ENCODE measurements at regions not wholly inside any gene's neighbourhood (a gene's known extent, or its start where the extent isn't known, plus 50 kb on each side); places are given as distances from the start of the nearest gene placed in this dataset.
"Not testable (repeated sequence)": the region's sequence is repeated elsewhere in the genome, so short reads cannot be mapped to it uniquely, and the experiment has no call there.

DNA sequence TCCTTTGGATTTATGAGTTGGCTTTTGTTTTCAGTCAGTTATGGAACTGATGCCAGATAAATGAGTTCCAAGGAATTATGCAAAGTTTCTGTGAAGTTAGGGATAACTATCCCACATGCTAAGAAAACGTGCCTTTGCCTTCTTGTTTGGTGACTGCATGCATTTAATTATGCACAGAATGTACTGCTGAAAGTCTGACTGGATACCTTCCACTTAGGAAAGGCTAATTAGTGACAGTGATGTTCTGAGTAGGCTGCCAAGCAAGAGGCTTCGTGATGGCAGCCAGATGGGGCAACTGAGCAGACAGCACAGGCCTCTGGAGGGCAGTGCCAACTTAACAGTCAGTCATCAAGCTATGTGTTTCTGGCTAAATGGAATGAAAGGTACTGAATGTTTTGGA lies 289.9 kb downstream of the CD109 start:
- no peak overlapping the region for H3K27ac ChIP-seq
- no peaks in the 10 kb centered on the region for H3K36me3 ChIP-seq
- no peak overlapping the region for H3K4me3 ChIP-seq
- no peak for DNase-seq (ENCODE audit: low spot score in 2 of 2)
- intact Hi-C loops (cut with DNase I; ENCODE audit: low total_unique reads) = no loop called here
- H3K9me3 ChIP-seq = peaks cover 3 to 5% of the 10 kb centered on the region in 2 donors
- no peaks in the 10 kb centered on the region for H3K4me1 ChIP-seq
- no peaks in the 10 kb centered on the region for H3K27me3 ChIP-seq
- TF ChIP-seq, protein P1, sequence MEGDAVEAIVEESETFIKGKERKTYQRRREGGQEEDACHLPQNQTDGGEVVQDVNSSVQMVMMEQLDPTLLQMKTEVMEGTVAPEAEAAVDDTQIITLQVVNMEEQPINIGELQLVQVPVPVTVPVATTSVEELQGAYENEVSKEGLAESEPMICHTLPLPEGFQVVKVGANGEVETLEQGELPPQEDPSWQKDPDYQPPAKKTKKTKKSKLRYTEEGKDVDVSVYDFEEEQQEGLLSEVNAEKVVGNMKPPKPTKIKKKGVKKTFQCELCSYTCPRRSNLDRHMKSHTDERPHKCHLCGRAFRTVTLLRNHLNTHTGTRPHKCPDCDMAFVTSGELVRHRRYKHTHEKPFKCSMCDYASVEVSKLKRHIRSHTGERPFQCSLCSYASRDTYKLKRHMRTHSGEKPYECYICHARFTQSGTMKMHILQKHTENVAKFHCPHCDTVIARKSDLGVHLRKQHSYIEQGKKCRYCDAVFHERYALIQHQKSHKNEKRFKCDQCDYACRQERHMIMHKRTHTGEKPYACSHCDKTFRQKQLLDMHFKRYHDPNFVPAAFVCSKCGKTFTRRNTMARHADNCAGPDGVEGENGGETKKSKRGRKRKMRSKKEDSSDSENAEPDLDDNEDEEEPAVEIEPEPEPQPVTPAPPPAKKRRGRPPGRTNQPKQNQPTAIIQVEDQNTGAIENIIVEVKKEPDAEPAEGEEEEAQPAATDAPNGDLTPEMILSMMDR (IDR thresholded peaks at IDR 0.05) = no peak
- no peak for TF ChIP-seq POLR2A (IDR thresholded peaks at IDR 0.05)
- no peak for TF ChIP-seq POLR2AphosphoS5 (IDR thresholded peaks at IDR 0.05)

DNA sequence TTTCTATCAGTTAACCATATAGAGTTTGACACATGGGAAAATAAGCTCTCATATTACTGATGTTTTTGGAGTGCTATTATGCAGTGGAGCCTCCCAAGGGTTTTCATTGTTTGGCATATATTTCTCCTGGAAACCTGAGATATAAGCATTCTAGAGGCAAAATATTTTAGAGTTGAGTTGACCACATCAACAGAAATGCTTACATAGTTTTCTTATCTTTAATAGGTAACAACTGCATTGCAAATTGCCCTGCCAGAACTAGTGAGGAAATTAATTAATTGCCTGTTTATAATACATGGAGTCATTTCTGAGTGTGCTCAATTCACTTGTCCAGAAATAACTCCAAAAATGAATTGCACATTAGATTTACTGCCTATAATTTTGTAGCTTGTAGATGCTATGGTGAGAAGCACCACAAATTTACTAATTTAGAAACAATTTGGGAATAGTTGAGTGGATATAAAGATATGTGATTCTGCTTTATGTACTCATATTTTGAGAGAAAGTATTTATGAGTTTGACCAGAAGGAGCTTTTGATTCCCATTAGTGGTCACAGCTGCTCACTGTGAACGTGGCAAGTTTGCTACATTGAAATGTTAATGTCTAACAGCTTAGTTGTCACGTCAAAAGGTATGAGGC lies 288.7 kb downstream of the CD109 start:
- intact Hi-C loops (cut with DNase I; ENCODE audit: low total_unique reads) = no loop called here
- Histone ChIP-seq H3K27me3 (no peaks in the 10 kb centered on the region), H3K4me1 (no peaks in the 10 kb centered on the region), H3K27ac (no peak overlapping the region), H3K36me3 (no peaks in the 10 kb centered on the region), H3K9me3 (peaks cover 0 to 3% of the 10 kb centered on the region in 2 donors), H3K4me3 (no peak overlapping the region)
- TF ChIP-seq POLR2AphosphoS5 (IDR thresholded peaks at IDR 0.05) = no peak
- TF ChIP-seq POLR2A (IDR thresholded peaks at IDR 0.05) = no peak
- TF ChIP-seq, protein P1 (IDR thresholded peaks at IDR 0.05) = no peak
- DNase-seq (ENCODE audit: low spot score in 2 of 2) = no peak

DNA sequence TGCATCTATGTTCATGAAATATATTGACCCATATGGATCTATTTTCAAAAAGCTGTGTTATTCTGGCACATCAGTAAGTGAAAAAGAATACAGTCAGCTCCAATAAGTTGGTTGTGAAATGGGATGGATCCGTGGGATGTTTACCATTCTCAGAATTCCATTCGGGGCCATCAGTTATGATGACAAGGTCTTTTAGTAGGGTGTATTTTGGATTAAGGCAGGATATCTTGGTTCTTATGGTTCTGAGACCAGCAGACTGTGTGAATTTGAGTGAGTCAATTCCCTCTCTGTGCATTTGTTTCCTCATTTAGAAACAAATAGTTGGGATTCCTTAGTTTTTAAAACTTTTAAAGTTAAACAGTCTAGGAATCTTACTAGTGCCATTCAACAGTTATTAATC lies 287.4 kb downstream of the CD109 start:
- H3K4me3 ChIP-seq = no peak overlapping the region
- no peaks in the 10 kb centered on the region for H3K27me3 ChIP-seq
- no peak overlapping the region for H3K27ac ChIP-seq
- TF ChIP-seq, protein P1 (IDR thresholded peaks at IDR 0.05) = no peak
- TF ChIP-seq POLR2A (IDR thresholded peaks at IDR 0.05) (no peak), POLR2AphosphoS5 (IDR thresholded peaks at IDR 0.05) (no peak)
- no peaks in the 10 kb centered on the region for H3K36me3 ChIP-seq
- H3K4me1 ChIP-seq = no peaks in the 10 kb centered on the region
- intact Hi-C loops (cut with DNase I; ENCODE audit: low total_unique reads) = no loop called here
- no peak for DNase-seq (ENCODE audit: low spot score in 2 of 2)
- H3K9me3 ChIP-seq = peaks cover 0 to 3% of the 10 kb centered on the region in 2 donors

DNA sequence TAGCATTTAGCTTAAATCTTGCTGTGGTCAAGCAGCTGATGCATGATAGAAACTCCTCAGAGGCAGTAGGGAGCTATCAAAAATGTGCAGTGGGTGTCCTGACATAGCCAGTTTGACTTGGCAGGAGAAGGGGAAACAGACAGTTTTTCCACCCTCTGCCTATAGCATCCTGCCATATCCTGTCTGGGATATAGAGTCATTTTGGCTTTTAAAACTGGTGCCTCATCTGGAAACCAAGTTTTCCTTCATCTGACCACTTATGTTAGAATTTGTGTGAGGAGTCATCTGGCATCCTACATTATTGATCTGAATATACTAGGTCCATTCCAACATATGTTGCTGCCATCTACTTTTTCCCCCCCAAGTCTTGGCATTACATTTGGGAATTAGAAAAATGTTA lies 284.1 kb downstream of the CD109 start:
- DNase-seq (ENCODE audit: low spot score in 2 of 2) = no peak
- Histone ChIP-seq H3K27me3 (no peaks in the 10 kb centered on the region), H3K27ac (no peak overlapping the region), H3K4me3 (no peak overlapping the region), H3K36me3 (no peaks in the 10 kb centered on the region), H3K9me3 (peaks cover 0 to 10% of the 10 kb centered on the region in 2 donors), H3K4me1 (no peaks in the 10 kb centered on the region)
- intact Hi-C loops (cut with DNase I; ENCODE audit: low total_unique reads) = no loop called here
- TF ChIP-seq POLR2A (IDR thresholded peaks at IDR 0.05) (no peak), POLR2AphosphoS5 (IDR thresholded peaks at IDR 0.05) (no peak)
- TF ChIP-seq, protein P1 (IDR thresholded peaks at IDR 0.05) = no peak

DNA sequence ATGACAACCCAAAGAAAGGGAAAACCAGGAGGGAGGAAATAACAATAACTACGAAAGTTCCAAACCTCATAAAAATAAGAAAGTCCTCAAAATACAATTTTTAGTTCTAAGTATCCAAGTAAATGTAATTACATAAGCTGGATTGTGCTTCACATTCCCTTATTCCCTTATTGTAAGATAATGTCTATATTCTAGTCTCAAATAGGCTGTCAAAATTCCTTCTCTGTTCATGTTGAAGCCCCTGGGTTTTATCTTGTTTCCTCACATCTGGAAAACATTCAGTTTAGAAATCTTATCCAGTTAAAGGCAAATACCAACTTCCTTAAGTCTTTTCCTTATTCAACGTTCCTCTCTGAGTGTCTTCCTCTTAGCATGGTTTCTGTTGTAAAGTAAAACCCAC lies 282.3 kb downstream of the CD109 start:
- Histone ChIP-seq H3K27ac (no peak overlapping the region), H3K4me1 (no peaks in the 10 kb centered on the region), H3K27me3 (no peaks in the 10 kb centered on the region), H3K36me3 (no peaks in the 10 kb centered on the region), H3K9me3 (peaks cover 0 to 10% of the 10 kb centered on the region in 2 donors), H3K4me3 (no peak overlapping the region)
- TF ChIP-seq POLR2A (IDR thresholded peaks at IDR 0.05) = no peak
- TF ChIP-seq POLR2AphosphoS5 (IDR thresholded peaks at IDR 0.05) = no peak
- TF ChIP-seq, protein P1 (IDR thresholded peaks at IDR 0.05) = no peak
- no peak for DNase-seq (ENCODE audit: low spot score in 2 of 2)
- intact Hi-C loops (cut with DNase I; ENCODE audit: low total_unique reads) = no loop called here

GRCh38 chr6:73972518-73972917 lies 276.5 kb downstream of the CD109 start:
- H3K27me3 ChIP-seq; H3K4me3 ChIP-seq; DNase-seq (ENCODE audit: low spot score in 2 of 2); H3K36me3 ChIP-seq; H3K4me1 ChIP-seq; intact Hi-C loops (cut with DNase I; ENCODE audit: low total_unique reads); H3K27ac ChIP-seq; H3K9me3 ChIP-seq: not testable (repeated sequence)

All from breast epithelium (tissue), 4 donors.